Body of pancreas (tissue), 4 donors: ENCODE measurements at regions not wholly inside any gene's neighbourhood (a gene's known extent, or its start where the extent isn't known, plus 50 kb on each side); places are given as distances from the start of the nearest gene placed in this dataset.

ENCODE experiments used
- ATAC-seq: fragments of 150-250 bp; one replicate; pipeline ENCODE4 v1.9.1; 2016
- DNase-seq, 4 donors: peaks; one replicate each; pipeline ENCODE4 v3.0.0-alpha.2; 2019
- H3K27ac ChIP-seq, 4 donors: fragments of 200-600 bp; sonication (generic); 1 replicate in 3 of 4; 2 replicates in 1 of 4; pipeline versions ENCODE4 v1.5.1 to v1.6.1; 2016 to 2019; ENCODE audit warnings: mild to moderate bottlenecking in 1 of 4, mixed read lengths in 1 of 4, moderate library complexity in 1 of 4
- H3K27me3 ChIP-seq, 2 donors: fragments of 200-600 bp; sonication (generic); one replicate each; pipeline ENCODE4 v1.6.0; 2016; ENCODE audit warnings: mild to moderate bottlenecking in 1 of 2
- H3K36me3 ChIP-seq, 2 donors: fragments of 200-600 bp; sonication (generic); replicated peaks in 1 of 2; 2 replicates each; pipeline ENCODE4 v1.5.1; 2016; ENCODE audit warnings: low read depth in 2 of 2; ENCODE audit not compliant: insufficient read depth in 1 of 2
- H3K4me1 ChIP-seq: fragments of 200-600 bp; sonication (generic); one replicate; pipeline ENCODE4 v1.6.0; 2016
- H3K4me3 ChIP-seq, 2 donors: fragments of 200-600 bp; sonication (generic); 1 replicate in 1 of 2; 2 replicates in 1 of 2; pipeline ENCODE4 v1.5.1; 2016 to 2019
- H3K9me3 ChIP-seq, 3 donors: fragments of 200-600 bp; sonication (generic); 1 replicate in 2 of 3; 2 replicates in 1 of 3; pipeline ENCODE4 v1.5.1; 2016
- POLR2A ChIP-seq, 3 donors: fragments of 450-650 bp; IDR thresholded peaks; one replicate each; pipeline ENCODE4 v1.6.1; 2016; ENCODE audit warnings: antibody characterized with exemption in 3 of 3, mild to moderate bottlenecking in 2 of 3
- WGBS, 2 donors: methylation state at CpG; one replicate each; pipeline ENCODE4 v1.1.5; 2017; 5-methylcytosine and 5-hydroxymethylcytosine counted together
- intact Hi-C: fragments of 100-400 bp; cut with DNase I; formaldehyde crosslinking; loops from one replicate; pipeline ENCODE4 v1.15.1; 2023
- TF ChIP-seq, protein P1 (sequence below), 7 experiments: fragments of 450-650 bp in 4 of 7; fragments of 200-600 bp in 3 of 7; sonication (generic) in 3 of 7; IDR thresholded peaks; one replicate each; pipeline ENCODE4 v1.5.1; 2016 to 2019; ENCODE audit warnings: antibody characterized with exemption in 7 of 7

DNA sequence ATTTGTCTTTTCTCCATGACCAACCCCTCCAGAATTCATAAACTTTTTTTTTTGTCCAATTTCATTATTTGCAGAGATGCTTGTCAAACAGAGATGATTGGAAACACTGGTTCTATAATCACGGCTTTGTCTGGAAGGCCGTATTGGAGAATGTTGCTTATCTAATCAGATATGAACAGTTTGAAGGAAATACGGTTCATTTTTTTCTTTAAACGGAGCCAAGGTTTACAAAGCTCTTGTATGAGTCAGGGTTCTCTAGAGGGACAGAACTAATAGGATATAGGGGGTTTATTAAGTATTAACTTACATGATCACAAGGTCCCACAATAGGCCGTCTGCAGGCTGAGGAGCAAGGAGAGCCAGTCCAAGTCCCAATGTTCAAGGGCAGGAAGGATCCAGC is 1415.8 kb downstream of the C4orf33 start:
- no peak overlapping the region for H3K4me3 ChIP-seq
- H3K4me1 ChIP-seq = peaks cover 6% of the 10 kb centered on the region
- no peak for DNase-seq
- H3K27ac ChIP-seq = no peak overlapping the region
- no peaks in the 10 kb centered on the region for H3K36me3 ChIP-seq
- H3K27me3 ChIP-seq = no peaks in the 10 kb centered on the region
- WGBS, 2 donors = 11 to 13% methylated on average over 5 of the region's 5 CpGs
- no peaks in the 10 kb centered on the region for H3K9me3 ChIP-seq
- no peak for ATAC-seq
- intact Hi-C loops = no loop called here
- TF ChIP-seq POLR2A (IDR thresholded peaks at IDR 0.05) = no peak
- TF ChIP-seq, protein P1, sequence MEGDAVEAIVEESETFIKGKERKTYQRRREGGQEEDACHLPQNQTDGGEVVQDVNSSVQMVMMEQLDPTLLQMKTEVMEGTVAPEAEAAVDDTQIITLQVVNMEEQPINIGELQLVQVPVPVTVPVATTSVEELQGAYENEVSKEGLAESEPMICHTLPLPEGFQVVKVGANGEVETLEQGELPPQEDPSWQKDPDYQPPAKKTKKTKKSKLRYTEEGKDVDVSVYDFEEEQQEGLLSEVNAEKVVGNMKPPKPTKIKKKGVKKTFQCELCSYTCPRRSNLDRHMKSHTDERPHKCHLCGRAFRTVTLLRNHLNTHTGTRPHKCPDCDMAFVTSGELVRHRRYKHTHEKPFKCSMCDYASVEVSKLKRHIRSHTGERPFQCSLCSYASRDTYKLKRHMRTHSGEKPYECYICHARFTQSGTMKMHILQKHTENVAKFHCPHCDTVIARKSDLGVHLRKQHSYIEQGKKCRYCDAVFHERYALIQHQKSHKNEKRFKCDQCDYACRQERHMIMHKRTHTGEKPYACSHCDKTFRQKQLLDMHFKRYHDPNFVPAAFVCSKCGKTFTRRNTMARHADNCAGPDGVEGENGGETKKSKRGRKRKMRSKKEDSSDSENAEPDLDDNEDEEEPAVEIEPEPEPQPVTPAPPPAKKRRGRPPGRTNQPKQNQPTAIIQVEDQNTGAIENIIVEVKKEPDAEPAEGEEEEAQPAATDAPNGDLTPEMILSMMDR (IDR thresholded peaks at IDR 0.05) = no peak

DNA sequence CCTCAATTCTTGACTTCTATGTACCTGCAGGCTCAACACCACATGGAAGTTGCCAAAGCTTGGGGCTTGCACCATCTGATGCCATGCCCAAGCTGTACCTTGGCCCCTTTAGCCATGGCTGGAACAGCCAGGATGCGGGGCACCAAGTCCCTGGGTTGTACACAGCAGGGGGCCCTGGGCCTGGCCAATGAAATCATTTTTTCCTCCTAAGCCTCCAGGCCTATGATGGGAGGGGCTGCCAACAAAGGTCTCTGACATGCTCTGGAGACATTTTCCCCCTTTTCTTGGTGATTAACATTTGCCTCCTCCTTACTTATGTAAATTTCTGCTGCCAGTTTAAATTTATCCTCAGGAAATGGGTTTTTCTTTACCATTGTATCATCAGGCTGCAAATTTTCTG is 1428.1 kb downstream of the C4orf33 start:
- Histone ChIP-seq H3K27me3 (no peaks in the 10 kb centered on the region), H3K27ac (no peak overlapping the region), H3K4me1 (no peaks in the 10 kb centered on the region), H3K4me3 (no peak overlapping the region), H3K9me3 (peaks cover 0 to 13% (median 0%) of the 10 kb centered on the region in 3 donors), H3K36me3 (no peaks in the 10 kb centered on the region)
- ATAC-seq = no peak
- 84 to 100% methylated on average over 1 of the region's 1 CpG for WGBS, 2 donors
- no peak for DNase-seq
- no peak for TF ChIP-seq POLR2A (IDR thresholded peaks at IDR 0.05)
- TF ChIP-seq, protein P1 (IDR thresholded peaks at IDR 0.05) = no peak
- intact Hi-C loops = no loop called here

DNA sequence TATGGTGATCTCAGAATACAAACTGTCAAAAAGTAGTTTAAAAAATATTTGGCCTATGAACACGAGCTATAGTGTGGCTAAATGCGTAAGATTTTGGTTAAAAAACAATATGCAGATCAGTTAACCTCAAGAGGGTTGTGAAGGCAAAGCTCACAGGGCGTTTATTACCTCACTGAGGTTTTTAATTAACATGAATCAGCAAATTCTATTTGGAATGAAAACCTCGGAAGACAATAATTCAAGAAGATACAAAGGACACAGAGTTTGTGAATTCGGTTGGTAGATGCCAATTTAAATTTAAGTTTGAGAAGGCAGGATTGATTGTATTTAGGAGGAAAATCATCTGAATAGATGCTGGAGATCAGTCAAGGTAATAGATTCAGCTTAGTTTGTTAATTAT is 1434.6 kb downstream of the C4orf33 start:
- no peak overlapping the region for H3K4me3 ChIP-seq
- DNase-seq (no peak), ATAC-seq (no peak)
- no peaks in the 10 kb centered on the region for H3K4me1 ChIP-seq
- H3K27ac ChIP-seq = no peak overlapping the region
- 65 to 71% methylated on average over 5 of the region's 5 CpGs for WGBS, 2 donors
- TF ChIP-seq, protein P1 (IDR thresholded peaks at IDR 0.05) = no peak
- TF ChIP-seq POLR2A (IDR thresholded peaks at IDR 0.05) = no peak
- H3K27me3 ChIP-seq = no peaks in the 10 kb centered on the region
- no peaks in the 10 kb centered on the region for H3K36me3 ChIP-seq
- intact Hi-C loops = no loop called here
- no peaks in the 10 kb centered on the region for H3K9me3 ChIP-seq

DNA sequence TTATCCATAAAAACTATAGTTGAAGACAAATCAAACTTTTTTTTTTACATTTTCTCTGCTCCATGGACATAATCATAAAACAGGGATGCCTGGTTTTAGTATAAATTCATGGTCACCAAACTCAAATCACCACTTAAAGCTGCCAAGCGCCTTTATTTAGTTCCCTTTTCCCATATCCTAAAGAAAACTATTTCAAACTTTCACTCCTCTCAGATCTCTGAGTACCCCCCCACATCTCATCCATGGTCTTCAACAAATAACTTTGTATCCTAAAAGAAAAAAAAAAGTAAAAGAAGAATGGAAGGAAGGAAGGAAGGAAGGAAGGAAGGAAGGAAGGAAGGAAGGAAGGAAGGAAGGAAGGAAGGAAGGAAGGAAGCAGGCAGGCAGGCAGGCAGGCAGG is 1438.7 kb downstream of the C4orf33 start:
- H3K4me3 ChIP-seq = no peak overlapping the region
- H3K4me1 ChIP-seq = no peaks in the 10 kb centered on the region
- 63% methylated on average over 1 of the region's 1 CpG for WGBS, 2 donors
- intact Hi-C loops = no loop called here
- DNase-seq (no peak), ATAC-seq (no peak)
- TF ChIP-seq POLR2A (IDR thresholded peaks at IDR 0.05) = no peak
- TF ChIP-seq, protein P1 (IDR thresholded peaks at IDR 0.05) = no peak
- no peaks in the 10 kb centered on the region for H3K36me3 ChIP-seq
- no peaks in the 10 kb centered on the region for H3K27me3 ChIP-seq
- H3K9me3 ChIP-seq = no peaks in the 10 kb centered on the region
- no peak overlapping the region for H3K27ac ChIP-seq

GRCh38 chr4:130542953-130543352 is 1447.0 kb downstream of the C4orf33 start:
- Histone ChIP-seq H3K4me3 (no peak overlapping the region), H3K27me3 (no peaks in the 10 kb centered on the region), H3K27ac (no peak overlapping the region), H3K4me1 (no peaks in the 10 kb centered on the region), H3K36me3 (no peaks in the 10 kb centered on the region), H3K9me3 (no peaks in the 10 kb centered on the region)
- TF ChIP-seq, protein P1 (IDR thresholded peaks at IDR 0.05) = no peak
- TF ChIP-seq POLR2A (IDR thresholded peaks at IDR 0.05) = no peak
- DNase-seq (no peak), ATAC-seq (no peak)
- WGBS, 2 donors = 87 to 89% methylated on average over 6 of the region's 6 CpGs
- intact Hi-C loops = no loop called here
